Brain pericyte (primary cell): ENCODE measurements at regions not wholly inside any gene's neighbourhood (a gene's known extent, or its start where the extent isn't known, plus 50 kb on each side); places are given as distances from the start of the nearest gene placed in this dataset.

Experiments
- DNase-seq: peaks from one replicate; pipeline ENCODE4 v3.0.0-alpha.2; 2012; ENCODE audit warnings: low read depth, low spot score

- no peak for DNase-seq
These were observed 191.6 kb upstream of the STT3B start for GRCh38 chr3:31341130-31341529.

GRCh38 chr3:31343075-31343474 lies 189.7 kb upstream of the STT3B start:
- no peak for DNase-seq

- DNase-seq: no peak
These were observed 187.1 kb upstream of the STT3B start for GRCh38 chr3:31345581-31345980.

GRCh38 chr3:31346542-31346979 lies 186.2 kb upstream of the STT3B start:
- DNase-seq: no peak

- no peak for DNase-seq
These were observed 183.6 kb upstream of the STT3B start for GRCh38 chr3:31349001-31349748.

GRCh38 chr3:31350307-31350706 lies 182.4 kb upstream of the STT3B start:
- DNase-seq: no peak

- DNase-seq: no peak
These were observed 180.4 kb upstream of the STT3B start for GRCh38 chr3:31352331-31352730.

- DNase-seq: no peak
These were observed 179.6 kb upstream of the STT3B start for GRCh38 chr3:31353166-31353565.

GRCh38 chr3:31354373-31354772 lies 178.4 kb upstream of the STT3B start:
- no peak for DNase-seq

- no peak for DNase-seq
These were observed 176.9 kb upstream of the STT3B start for GRCh38 chr3:31355807-31356206.

GRCh38 chr3:31356941-31357340 lies 175.8 kb upstream of the STT3B start:
- no peak for DNase-seq

GRCh38 chr3:31357451-31357850 lies 175.3 kb upstream of the STT3B start:
- DNase-seq: no peak

GRCh38 chr3:31358473-31359070 lies 174.2 kb upstream of the STT3B start:
- no peak for DNase-seq

- DNase-seq: no peak
These were observed 171.1 kb upstream of the STT3B start for GRCh38 chr3:31361371-31362273.

- DNase-seq: no peak
These were observed 168.5 kb upstream of the STT3B start for GRCh38 chr3:31364188-31364587.

GRCh38 chr3:31364711-31365110 lies 168.0 kb upstream of the STT3B start:
- no peak for DNase-seq

- no peak for DNase-seq
These were observed 165.2 kb upstream of the STT3B start for GRCh38 chr3:31367518-31367917.

- no peak for DNase-seq
These were observed 162.9 kb upstream of the STT3B start for GRCh38 chr3:31369637-31370379.

GRCh38 chr3:31370380-31370666 lies 162.4 kb upstream of the STT3B start:
- DNase-seq: no peak

GRCh38 chr3:31370681-31371080 lies 162.0 kb upstream of the STT3B start:
- DNase-seq: no peak

- DNase-seq: no peak
These were observed 161.1 kb upstream of the STT3B start for GRCh38 chr3:31371484-31372177.
